ENCODE measurements at regions not wholly inside any gene's neighbourhood (a gene's known extent, or its start where the extent isn't known, plus 50 kb on each side); places are given as distances from the start of the nearest gene placed in this dataset.

DNA sequence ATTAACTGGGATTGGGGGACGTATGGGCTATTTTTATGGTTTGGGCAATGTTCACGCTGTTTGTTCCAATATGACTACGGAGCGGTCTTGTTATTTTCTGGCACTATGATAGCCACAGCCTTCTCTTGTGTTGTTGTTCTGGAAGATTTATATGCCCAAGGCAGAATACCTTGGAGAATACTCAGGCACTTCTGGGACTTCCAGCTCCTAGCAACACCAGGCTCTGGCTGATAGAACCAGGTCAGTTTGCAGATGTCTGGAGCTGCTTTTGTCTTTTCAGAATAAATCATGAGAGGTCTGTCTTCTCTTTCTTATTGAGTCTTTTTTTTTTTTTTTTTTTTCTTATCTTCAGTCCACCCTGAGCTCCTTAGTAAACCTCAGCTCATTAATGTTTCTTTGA is 262.5 kb downstream of the MED10 start:
- no peak for TF ChIP-seq CREB1 (IDR thresholded peaks at IDR 0.05; ENCODE audit: low read depth)
- TF ChIP-seq, protein P1, sequence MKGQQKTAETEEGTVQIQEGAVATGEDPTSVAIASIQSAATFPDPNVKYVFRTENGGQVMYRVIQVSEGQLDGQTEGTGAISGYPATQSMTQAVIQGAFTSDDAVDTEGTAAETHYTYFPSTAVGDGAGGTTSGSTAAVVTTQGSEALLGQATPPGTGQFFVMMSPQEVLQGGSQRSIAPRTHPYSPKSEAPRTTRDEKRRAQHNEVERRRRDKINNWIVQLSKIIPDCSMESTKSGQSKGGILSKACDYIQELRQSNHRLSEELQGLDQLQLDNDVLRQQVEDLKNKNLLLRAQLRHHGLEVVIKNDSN (IDR thresholded peaks at IDR 0.05), result no peak
- TF ChIP-seq RAD21 (IDR thresholded peaks at IDR 0.05; ENCODE audit: low read depth), result no peak
- TF ChIP-seq ZBTB7A (IDR thresholded peaks at IDR 0.05; ENCODE audit: low read depth), result no peak
- no peak for TF ChIP-seq EGR1 (IDR thresholded peaks at IDR 0.05)
- TF ChIP-seq, protein P2, sequence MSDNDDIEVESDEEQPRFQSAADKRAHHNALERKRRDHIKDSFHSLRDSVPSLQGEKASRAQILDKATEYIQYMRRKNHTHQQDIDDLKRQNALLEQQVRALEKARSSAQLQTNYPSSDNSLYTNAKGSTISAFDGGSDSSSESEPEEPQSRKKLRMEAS (IDR thresholded peaks at IDR 0.05), result no peak
- no peak for TF ChIP-seq YY1 (IDR thresholded peaks at IDR 0.05; ENCODE audit: low read depth)
- TF ChIP-seq TCF12 (IDR thresholded peaks at IDR 0.05; ENCODE audit: low read depth), result no peak
- TF ChIP-seq NFIC (IDR thresholded peaks at IDR 0.05), result no peak
- TF ChIP-seq TAF1 (IDR thresholded peaks at IDR 0.05; ENCODE audit: low read depth), result no peak
- TF ChIP-seq, protein P3, sequence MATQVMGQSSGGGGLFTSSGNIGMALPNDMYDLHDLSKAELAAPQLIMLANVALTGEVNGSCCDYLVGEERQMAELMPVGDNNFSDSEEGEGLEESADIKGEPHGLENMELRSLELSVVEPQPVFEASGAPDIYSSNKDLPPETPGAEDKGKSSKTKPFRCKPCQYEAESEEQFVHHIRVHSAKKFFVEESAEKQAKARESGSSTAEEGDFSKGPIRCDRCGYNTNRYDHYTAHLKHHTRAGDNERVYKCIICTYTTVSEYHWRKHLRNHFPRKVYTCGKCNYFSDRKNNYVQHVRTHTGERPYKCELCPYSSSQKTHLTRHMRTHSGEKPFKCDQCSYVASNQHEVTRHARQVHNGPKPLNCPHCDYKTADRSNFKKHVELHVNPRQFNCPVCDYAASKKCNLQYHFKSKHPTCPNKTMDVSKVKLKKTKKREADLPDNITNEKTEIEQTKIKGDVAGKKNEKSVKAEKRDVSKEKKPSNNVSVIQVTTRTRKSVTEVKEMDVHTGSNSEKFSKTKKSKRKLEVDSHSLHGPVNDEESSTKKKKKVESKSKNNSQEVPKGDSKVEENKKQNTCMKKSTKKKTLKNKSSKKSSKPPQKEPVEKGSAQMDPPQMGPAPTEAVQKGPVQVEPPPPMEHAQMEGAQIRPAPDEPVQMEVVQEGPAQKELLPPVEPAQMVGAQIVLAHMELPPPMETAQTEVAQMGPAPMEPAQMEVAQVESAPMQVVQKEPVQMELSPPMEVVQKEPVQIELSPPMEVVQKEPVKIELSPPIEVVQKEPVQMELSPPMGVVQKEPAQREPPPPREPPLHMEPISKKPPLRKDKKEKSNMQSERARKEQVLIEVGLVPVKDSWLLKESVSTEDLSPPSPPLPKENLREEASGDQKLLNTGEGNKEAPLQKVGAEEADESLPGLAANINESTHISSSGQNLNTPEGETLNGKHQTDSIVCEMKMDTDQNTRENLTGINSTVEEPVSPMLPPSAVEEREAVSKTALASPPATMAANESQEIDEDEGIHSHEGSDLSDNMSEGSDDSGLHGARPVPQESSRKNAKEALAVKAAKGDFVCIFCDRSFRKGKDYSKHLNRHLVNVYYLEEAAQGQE (IDR thresholded peaks at IDR 0.05; ENCODE audit: low read depth), result no peak

DNA sequence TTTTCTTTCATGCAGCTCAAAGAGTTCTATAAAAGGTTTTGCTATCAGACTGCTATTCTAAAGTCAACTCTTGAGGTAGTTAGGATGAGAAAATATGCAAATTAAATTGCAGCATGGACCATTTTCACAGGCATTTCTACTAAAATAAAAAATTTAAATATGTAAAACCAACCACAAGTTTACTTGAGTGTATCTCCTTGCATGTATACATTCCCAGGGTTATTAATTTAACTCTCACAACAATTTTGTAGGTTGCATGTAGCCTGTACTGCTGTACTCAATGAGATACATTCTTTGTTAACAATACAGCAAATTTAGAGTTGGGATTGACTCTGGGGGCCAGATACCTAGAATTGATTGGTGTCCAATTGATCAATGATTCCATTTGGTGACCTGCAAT is 265.8 kb downstream of the MED10 start:
- TF ChIP-seq TCF12 (IDR thresholded peaks at IDR 0.05; ENCODE audit: low read depth) (no peak), RAD21 (IDR thresholded peaks at IDR 0.05; ENCODE audit: low read depth) (no peak), FOXM1 (IDR thresholded peaks at IDR 0.05; ENCODE audit: borderline replicate concordance, low read depth) (no peak), CEBPB (IDR thresholded peaks at IDR 0.05) (no peak), ZBTB7A (IDR thresholded peaks at IDR 0.05; ENCODE audit: low read depth) (no peak), YY1 (IDR thresholded peaks at IDR 0.05; ENCODE audit: low read depth) (no peak), NFIC (IDR thresholded peaks at IDR 0.05) (no peak), CREB1 (IDR thresholded peaks at IDR 0.05; ENCODE audit: low read depth) (no peak), EP300 (IDR thresholded peaks at IDR 0.05; ENCODE audit: borderline replicate concordance) (no peak), EGR1 (IDR thresholded peaks at IDR 0.05) (no peak), TAF1 (IDR thresholded peaks at IDR 0.05; ENCODE audit: low read depth) (no peak), TEAD4 (IDR thresholded peaks at IDR 0.05) (no peak)
- TF ChIP-seq, protein P1 (IDR thresholded peaks at IDR 0.05), result no peak
- TF ChIP-seq, protein P3 (IDR thresholded peaks at IDR 0.05; ENCODE audit: low read depth), result no peak
- TF ChIP-seq, protein P2 (IDR thresholded peaks at IDR 0.05), result no peak

DNA sequence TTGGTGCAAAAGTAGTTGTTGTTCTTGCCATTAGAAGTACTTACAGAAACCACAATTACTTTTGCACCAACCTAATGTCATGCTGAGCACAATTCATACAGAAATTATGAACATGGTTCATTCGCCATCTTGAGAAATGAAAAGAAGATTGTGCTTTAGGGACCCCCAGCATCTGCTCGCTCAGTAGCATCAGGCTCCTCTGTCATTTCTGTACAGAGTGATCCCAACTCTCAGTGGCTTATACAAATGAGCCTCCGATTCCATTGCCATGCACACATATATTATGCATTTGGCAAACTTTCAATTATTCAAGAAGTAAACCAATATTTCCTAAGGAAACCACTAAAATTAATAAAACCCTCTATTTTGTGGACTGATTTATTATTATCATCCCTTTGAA is 266.2 kb downstream of the MED10 start:
- TF ChIP-seq CEBPB (IDR thresholded peaks at IDR 0.05) (no peak), EGR1 (IDR thresholded peaks at IDR 0.05) (no peak), FOXM1 (IDR thresholded peaks at IDR 0.05; ENCODE audit: borderline replicate concordance, low read depth) (no peak), ZBTB7A (IDR thresholded peaks at IDR 0.05; ENCODE audit: low read depth) (no peak), TCF12 (IDR thresholded peaks at IDR 0.05; ENCODE audit: low read depth) (no peak), TAF1 (IDR thresholded peaks at IDR 0.05; ENCODE audit: low read depth) (no peak), YY1 (IDR thresholded peaks at IDR 0.05; ENCODE audit: low read depth) (no peak), TEAD4 (IDR thresholded peaks at IDR 0.05) (no peak), EP300 (IDR thresholded peaks at IDR 0.05; ENCODE audit: borderline replicate concordance) (no peak), NFIC (IDR thresholded peaks at IDR 0.05) (no peak), RAD21 (IDR thresholded peaks at IDR 0.05; ENCODE audit: low read depth) (no peak)
- TF ChIP-seq, protein P3 (IDR thresholded peaks at IDR 0.05; ENCODE audit: low read depth), result no peak
- TF ChIP-seq, protein P2 (IDR thresholded peaks at IDR 0.05), result no peak
- TF ChIP-seq, protein P1 (IDR thresholded peaks at IDR 0.05), result no peak

DNA sequence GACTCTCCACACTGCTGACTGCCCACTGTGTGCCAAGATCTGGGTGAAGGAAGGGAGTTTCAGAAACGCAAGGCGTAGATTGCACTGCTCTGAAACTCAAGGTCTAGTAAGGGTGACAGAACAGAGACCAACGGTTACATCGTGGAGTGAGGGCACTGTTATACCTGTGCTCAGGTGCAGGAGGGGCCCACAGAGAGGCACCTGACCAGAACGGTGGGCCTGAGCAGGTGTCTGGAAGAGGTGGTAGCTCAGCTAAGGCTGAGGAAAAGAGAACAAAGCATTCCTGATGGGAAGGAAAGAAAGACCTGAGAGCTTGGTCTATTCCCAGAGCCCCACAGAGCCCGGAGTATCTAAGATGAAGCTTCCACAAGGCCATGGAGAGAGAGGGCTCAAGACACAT is 267.2 kb downstream of the MED10 start:
- TF ChIP-seq, protein P3 (IDR thresholded peaks at IDR 0.05; ENCODE audit: low read depth), result no peak
- TF ChIP-seq FOXM1 (IDR thresholded peaks at IDR 0.05; ENCODE audit: borderline replicate concordance, low read depth) (no peak), TAF1 (IDR thresholded peaks at IDR 0.05; ENCODE audit: low read depth) (no peak), TCF12 (IDR thresholded peaks at IDR 0.05; ENCODE audit: low read depth) (no peak), EP300 (IDR thresholded peaks at IDR 0.05; ENCODE audit: borderline replicate concordance) (no peak), ZBTB7A (IDR thresholded peaks at IDR 0.05; ENCODE audit: low read depth) (no peak), TEAD4 (IDR thresholded peaks at IDR 0.05) (no peak), YY1 (IDR thresholded peaks at IDR 0.05; ENCODE audit: low read depth) (no peak), CREB1 (IDR thresholded peaks at IDR 0.05; ENCODE audit: low read depth) (no peak), CEBPB (IDR thresholded peaks at IDR 0.05) (no peak), EGR1 (IDR thresholded peaks at IDR 0.05) (no peak), RAD21 (IDR thresholded peaks at IDR 0.05; ENCODE audit: low read depth) (no peak), NFIC (IDR thresholded peaks at IDR 0.05) (no peak)
- TF ChIP-seq, protein P2 (IDR thresholded peaks at IDR 0.05), result no peak
- TF ChIP-seq, protein P1 (IDR thresholded peaks at IDR 0.05), result no peak
